ENCODE measurements at regions not wholly inside any gene's neighbourhood (a gene's known extent, or its start where the extent isn't known, plus 50 kb on each side); places are given as distances from the start of the nearest gene placed in this dataset.
A peak's percentile ranks its signal among the peaks of the same experiment; 100 is the strongest.

DNA sequence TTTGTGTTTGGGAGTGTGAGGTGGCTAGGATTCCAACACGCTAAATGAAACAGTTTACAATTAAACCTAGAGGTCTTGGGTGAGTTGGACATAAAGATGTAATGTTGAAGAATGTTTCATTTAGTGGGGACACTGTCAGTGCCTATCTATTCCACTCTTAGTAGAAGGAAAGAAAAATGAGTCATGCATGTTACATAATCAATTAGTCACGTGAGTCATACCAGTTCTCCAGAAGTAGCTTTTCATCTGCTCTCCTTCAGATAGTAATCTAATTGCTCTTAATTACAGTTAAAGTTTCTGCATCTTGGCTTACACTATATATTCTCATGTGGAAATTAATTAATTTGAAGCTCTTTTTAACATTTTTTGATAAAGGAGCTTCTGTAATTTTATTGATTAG lies 115.7 kb upstream of the P2RY1 start:
- TF ChIP-seq, protein P1, sequence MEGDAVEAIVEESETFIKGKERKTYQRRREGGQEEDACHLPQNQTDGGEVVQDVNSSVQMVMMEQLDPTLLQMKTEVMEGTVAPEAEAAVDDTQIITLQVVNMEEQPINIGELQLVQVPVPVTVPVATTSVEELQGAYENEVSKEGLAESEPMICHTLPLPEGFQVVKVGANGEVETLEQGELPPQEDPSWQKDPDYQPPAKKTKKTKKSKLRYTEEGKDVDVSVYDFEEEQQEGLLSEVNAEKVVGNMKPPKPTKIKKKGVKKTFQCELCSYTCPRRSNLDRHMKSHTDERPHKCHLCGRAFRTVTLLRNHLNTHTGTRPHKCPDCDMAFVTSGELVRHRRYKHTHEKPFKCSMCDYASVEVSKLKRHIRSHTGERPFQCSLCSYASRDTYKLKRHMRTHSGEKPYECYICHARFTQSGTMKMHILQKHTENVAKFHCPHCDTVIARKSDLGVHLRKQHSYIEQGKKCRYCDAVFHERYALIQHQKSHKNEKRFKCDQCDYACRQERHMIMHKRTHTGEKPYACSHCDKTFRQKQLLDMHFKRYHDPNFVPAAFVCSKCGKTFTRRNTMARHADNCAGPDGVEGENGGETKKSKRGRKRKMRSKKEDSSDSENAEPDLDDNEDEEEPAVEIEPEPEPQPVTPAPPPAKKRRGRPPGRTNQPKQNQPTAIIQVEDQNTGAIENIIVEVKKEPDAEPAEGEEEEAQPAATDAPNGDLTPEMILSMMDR (IDR thresholded peaks at IDR 0.05 in 2 of 3, conservative IDR thresholded peaks at IDR 0.05 in 1 of 3; ENCODE audit: borderline replicate concordance in 1 of 3, insufficient read depth in 1 of 3, low read depth in 2 of 3, low read length in 2 of 3): no peak
- no peak for TF ChIP-seq EZH2 (IDR thresholded peaks at IDR 0.05)
- no peak for TF ChIP-seq SRF (IDR thresholded peaks at IDR 0.05; ENCODE audit: low read depth)
- TF ChIP-seq ATF3 (IDR thresholded peaks at IDR 0.05): peak; percentile 34; the same call in 1 of the 2 replicates
- TF ChIP-seq SIN3A (IDR thresholded peaks at IDR 0.05; ENCODE audit: low read depth): no peak
- no peak for TF ChIP-seq POLR2A (IDR thresholded peaks at IDR 0.05; ENCODE audit: borderline replicate concordance, extremely low read depth, insufficient read depth, insufficient read length)
- no peak for TF ChIP-seq MAX (IDR thresholded peaks at IDR 0.05)
- no peak for TF ChIP-seq POLR2AphosphoS5 (IDR thresholded peaks at IDR 0.05; ENCODE audit: low read depth, low read length)
